ENCODE measurements at regions not wholly inside any gene's neighbourhood (a gene's known extent, or its start where the extent isn't known, plus 50 kb on each side); places are given as distances from the start of the nearest gene placed in this dataset.

GRCh38 chr6:104595311-104595820 lies 264.4 kb downstream of the HACE1 start:
- 81% methylated on average over 2 of the region's 2 CpGs; no CpG with 5 or more reads in 1 of the 2 experiments for WGBS, 2 experiments (ENCODE audit: extremely low coverage in 1 of 2, insufficient coverage in 1 of 2, insufficient read length in 1 of 2, insufficient replicate concordance in 2 of 2, low coverage in 1 of 2, low lambda C conversion rate in 2 of 2, missing lambda C conversion rate in 1 of 2)
- no peak for FAIRE-seq

More at GRCh38 chr6:104595311-104595820, 264.4 kb downstream of the HACE1 start:
- Histone ChIP-seq H3K4ac (replicated peaks; ENCODE audit: insufficient read length, low read depth, low read length) (no peak overlapping the region), H3K14ac (ENCODE audit: insufficient read length) (no peak overlapping the region), H2AK5ac (ENCODE audit: low read depth, low read length) (no peak overlapping the region), H3K9ac (replicated peaks in 1 of 4; ENCODE audit: extremely low read depth in 1 of 4, low read depth in 3 of 4, low read length in 3 of 4) (no peak overlapping the region), H2AFZ (ENCODE audit: low read length) (no peak overlapping the region), H3K23ac (ENCODE audit: insufficient read length) (no peak overlapping the region), H3K23me2 (ENCODE audit: low read depth, low read length) (no peaks in the 10 kb centered on the region), H2BK5ac (ENCODE audit: low read depth, low read length) (no peak overlapping the region), H2BK15ac (ENCODE audit: low read length) (no peak overlapping the region), H3K79me2 (ENCODE audit: control insufficient read depth in 1 of 2, insufficient read depth in 2 of 2, low read length in 2 of 2) (no peaks in the 10 kb centered on the region), H3K36me3 (ENCODE audit: control insufficient read depth in 2 of 4, insufficient read depth in 4 of 4, low read length in 3 of 4) (no peaks in the 10 kb centered on the region), H4K8ac (ENCODE audit: extremely low read depth, insufficient read depth, low read length) (no peak overlapping the region), H4K20me1 (replicated peaks in 1 of 2; ENCODE audit: control insufficient read depth in 1 of 2, insufficient read depth in 2 of 2, low read length in 2 of 2) (no peaks in the 10 kb centered on the region), H3K9me3 (ENCODE audit: insufficient read depth in 2 of 2, low read depth in 1 of 2, low read length in 1 of 2) (no peaks in the 10 kb centered on the region), H3K4me3 (ENCODE audit: extremely low read depth in 1 of 4, insufficient read depth in 2 of 4, low read depth in 3 of 4, low read length in 4 of 4) (no peak overlapping the region), H3K56ac (replicated peaks; ENCODE audit: insufficient read length, low read depth, low read length) (no peak overlapping the region), H2BK12ac (ENCODE audit: low read depth, low read length) (no peak overlapping the region), H3K4me1 (replicated peaks in 1 of 4; ENCODE audit: control insufficient read depth in 3 of 4, insufficient read depth in 4 of 4, low read length in 3 of 4) (no peaks in the 10 kb centered on the region), H2BK120ac (replicated peaks; ENCODE audit: low read depth, low read length) (no peak overlapping the region), H3K4me2 (ENCODE audit: insufficient read depth in 1 of 2, low read depth in 2 of 2, low read length in 2 of 2) (no peak overlapping the region), H3K27ac (ENCODE audit: low read depth, low read length) (no peak overlapping the region), H4K91ac (replicated peaks; ENCODE audit: insufficient read length, low read length) (no peak overlapping the region), H3K27me3 (replicated peaks in 1 of 4; ENCODE audit: control insufficient read depth in 3 of 4, extremely low read depth in 1 of 4, insufficient read depth in 3 of 4, low read length in 3 of 4) (no peaks in the 10 kb centered on the region), H3K79me1 (ENCODE audit: low read depth, low read length) (no peaks in the 10 kb centered on the region), H4K5ac (ENCODE audit: insufficient read length, low read depth, low read length) (no peak overlapping the region), H2BK20ac (ENCODE audit: low read length) (no peak overlapping the region), H3K18ac (ENCODE audit: extremely low read depth, low read length) (no peak overlapping the region)
- no peak for TF ChIP-seq TAF1 (IDR thresholded peaks at IDR 0.05; ENCODE audit: low read depth, low read length)
- no peak for DNase-seq (ENCODE audit: low read depth in 1 of 2, low spot score in 2 of 2)
- ChIA-PET POLR2A (ENCODE audit: partially characterized antibody) (no interaction called here), CTCF (ENCODE audit: partially characterized antibody) (no interaction called here)

Data from H1 (cell line).